Middle frontal gyrus (tissue), 1 donor: ENCODE measurements at regions not wholly inside any gene's neighbourhood (a gene's known extent, or its start where the extent isn't known, plus 50 kb on each side); places are given as distances from the start of the nearest gene placed in this dataset.
"Not testable (repeated sequence)": the region's sequence is repeated elsewhere in the genome, so short reads cannot be mapped to it uniquely, and the experiment has no call there.

Experiments
- DNase-seq: peaks from one replicate; pipeline ENCODE4 v3.0.0-alpha.2; 2015; ENCODE audit warnings: low spot score; ENCODE audit errors: extremely low spot score

- DNase-seq, result no peak
Measured at GRCh38 chr20:6662309-6662708, 105.2 kb upstream of the BMP2 start.

- no peak for DNase-seq
Measured at GRCh38 chr20:6660441-6660840, 107.0 kb upstream of the BMP2 start.

DNA sequence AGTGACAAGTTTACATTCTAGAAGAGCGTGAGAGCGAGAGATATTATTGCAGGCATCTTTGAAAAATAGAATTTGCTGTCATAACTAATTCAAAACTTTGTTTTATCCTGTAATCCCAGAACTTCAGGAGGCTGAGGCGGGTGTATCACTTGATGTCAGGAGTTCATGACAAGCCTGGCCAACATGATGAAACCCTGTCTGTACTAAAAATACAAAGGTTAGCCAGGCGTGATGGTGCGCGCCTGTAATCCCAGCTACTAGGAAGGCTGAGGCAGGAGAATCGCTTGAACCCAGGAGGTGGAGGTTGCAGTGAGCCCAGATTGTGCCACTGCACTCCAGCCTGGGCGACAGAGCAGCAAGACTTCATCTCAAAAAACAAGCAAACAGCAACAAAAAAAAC lies 108.6 kb upstream of the BMP2 start:
- DNase-seq, result not testable (repeated sequence)

DNA sequence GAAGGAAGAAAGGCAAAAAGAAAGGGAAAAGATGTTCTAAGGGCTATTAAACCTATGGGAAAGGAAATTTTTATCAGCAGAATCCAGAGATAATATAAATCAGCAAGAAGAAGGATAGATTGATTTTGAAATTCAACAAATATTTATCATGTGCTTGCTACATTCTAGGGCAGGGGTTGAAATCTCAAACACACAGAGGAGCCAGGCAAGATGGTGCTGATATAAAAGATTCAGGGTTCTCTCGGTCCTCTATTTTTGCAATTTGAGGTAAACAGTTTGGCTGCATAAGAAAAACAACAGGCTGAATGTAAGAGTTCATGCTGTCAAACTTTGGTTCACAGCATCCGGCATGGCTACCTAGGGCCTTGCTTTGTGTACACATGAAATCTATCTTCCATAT lies 109.6 kb upstream of the BMP2 start:
- DNase-seq, result no peak

DNA sequence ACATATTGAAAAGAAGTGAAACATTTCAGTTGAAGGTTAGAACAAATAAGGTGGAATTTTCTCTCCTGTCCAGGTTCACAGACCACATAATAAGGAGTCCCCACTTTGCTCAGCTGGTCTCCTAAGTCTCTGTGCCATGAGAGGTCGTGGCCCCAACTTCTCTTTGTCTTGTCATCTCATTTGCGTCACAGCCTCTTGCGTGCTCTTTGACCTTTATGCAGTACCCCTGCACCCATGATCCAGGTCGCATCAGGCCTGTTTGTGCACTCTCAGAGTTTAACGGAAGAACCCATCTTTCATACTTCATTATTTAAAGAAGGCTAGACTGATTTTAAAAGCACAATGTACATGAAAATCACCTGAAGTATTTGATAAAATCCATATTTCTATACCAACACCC lies 110.4 kb upstream of the BMP2 start:
- no peak for DNase-seq

DNA sequence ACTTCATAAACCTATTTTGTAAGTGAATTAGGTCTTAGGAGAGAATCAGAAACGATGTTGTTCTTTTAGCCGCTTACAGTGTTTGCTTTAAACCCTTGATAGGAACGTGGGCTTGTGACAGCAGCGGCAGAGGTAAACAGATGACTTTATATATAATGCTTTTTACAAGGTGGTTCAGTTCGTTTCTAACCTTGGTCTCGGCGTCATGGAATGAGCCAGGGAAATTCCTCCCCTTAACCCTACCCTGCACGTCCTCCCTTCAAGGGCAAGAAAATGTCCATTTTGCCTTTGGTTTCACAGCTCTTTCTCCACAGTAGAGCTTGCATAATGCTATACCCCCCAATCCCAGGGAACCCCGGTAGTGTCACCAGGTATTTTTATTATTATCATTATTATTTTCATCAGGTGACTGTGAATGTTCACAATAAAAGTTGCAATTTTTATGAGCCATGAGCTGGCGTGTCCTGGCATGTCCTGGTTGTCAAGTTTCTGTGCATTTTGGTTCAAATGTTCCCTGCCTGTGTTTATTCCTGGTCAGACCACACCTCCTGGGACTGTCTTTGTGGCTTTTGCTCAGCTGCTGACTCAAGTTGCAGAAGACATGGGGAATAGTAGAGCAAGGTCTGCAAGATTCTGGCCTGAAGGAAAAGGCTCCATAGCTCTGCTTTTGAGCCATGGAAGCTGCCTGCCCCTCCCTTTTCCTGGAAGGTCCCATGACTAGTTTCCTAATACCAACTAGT lies 112.8 kb upstream of the BMP2 start:
- DNase-seq, result no peak

- DNase-seq, result no peak
Measured at GRCh38 chr20:6651561-6651960, 115.9 kb upstream of the BMP2 start.

DNA sequence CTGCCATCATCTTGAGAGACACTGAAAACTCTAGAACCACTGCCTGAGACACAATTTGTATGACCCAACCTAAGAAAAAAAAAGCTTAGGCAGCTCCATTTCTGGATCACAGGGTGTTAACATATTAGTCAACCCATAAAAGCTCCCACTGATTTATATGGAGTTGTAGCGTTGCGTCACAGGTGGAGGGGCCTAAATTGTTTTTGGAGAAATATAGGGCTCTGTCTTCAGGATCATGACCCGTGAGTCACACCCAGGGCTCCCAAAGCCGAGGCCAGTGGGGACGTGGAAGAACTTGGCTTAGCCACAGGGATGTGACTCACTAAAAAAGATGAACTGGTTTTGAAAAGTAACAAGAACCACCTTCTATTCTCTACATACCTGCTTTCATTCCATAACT lies 116.5 kb upstream of the BMP2 start:
- no peak for DNase-seq

DNA sequence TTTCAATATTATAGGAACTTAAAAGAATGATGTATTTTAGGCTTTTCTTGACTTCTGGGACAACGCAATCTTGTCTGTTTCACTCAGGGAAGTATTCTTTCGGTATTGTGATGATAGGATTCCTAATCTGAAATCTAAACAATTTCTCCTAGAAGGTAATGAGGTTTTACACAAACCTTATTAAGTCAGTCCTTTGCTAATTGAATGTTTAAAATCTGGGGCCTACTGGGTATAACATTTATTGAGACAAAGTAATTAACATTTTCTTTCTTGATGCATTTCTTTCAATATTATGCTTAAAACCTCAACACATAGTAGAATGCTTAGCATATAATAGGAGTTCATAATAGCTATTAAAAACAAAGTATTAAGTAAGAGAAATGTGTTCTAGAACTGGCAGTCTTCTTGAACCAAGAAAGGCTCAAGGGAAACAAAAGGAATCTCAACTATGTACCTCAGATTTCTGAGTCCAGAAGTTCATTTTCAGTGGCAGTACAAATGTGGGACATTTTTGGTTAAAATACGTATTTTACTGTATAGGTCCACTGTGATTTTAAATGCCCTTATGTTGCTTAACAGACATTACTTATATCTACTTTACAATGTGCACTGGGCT lies 121.4 kb upstream of the BMP2 start:
- no peak for DNase-seq

DNA sequence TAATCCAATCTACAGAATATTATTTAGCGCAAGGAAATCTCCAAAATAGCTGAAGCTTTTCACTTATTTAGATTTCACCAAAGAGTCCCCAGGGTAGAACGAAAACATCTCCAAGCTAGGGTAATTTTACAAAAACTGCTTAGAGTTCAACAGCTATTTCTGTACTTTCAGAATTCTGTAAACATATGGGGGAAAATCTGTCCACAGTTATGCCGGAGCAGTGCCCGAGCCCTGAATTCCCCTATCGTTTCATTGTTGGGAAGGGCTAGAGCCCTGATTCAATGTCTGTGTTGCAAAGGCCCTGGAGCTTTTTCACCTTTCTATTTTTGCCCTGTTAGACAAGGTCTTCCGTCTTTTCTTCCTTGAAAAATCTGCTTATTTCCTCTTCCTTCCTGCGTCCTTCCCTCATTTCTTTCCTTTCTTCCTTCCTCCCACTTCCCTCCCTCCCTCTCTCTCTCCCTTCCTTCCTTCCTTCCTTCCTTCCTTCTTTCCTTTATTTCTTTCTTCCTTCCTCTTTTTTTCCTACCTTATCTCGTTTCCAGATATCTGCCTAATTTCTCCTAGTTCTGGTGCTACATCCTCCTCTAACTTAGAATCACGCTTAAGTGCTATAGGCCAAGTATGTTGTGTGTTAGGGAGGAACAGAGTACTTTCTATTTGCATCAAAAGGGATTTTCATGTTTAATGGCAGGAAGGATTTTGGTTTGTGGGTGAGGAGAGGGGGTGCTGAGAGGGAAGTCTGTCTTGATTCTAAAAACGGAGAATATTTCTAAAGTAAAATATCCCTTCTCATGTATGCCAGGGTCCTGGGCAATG lies 122.5 kb upstream of the BMP2 start:
- no peak for DNase-seq

- no peak for DNase-seq
Measured at GRCh38 chr20:6641012-6641411, 126.5 kb upstream of the BMP2 start.

- no peak for DNase-seq
Measured at GRCh38 chr20:6637160-6637579, 130.3 kb upstream of the BMP2 start.

- no peak for DNase-seq
Measured at GRCh38 chr20:6636209-6637159, 131.0 kb upstream of the BMP2 start.

DNA sequence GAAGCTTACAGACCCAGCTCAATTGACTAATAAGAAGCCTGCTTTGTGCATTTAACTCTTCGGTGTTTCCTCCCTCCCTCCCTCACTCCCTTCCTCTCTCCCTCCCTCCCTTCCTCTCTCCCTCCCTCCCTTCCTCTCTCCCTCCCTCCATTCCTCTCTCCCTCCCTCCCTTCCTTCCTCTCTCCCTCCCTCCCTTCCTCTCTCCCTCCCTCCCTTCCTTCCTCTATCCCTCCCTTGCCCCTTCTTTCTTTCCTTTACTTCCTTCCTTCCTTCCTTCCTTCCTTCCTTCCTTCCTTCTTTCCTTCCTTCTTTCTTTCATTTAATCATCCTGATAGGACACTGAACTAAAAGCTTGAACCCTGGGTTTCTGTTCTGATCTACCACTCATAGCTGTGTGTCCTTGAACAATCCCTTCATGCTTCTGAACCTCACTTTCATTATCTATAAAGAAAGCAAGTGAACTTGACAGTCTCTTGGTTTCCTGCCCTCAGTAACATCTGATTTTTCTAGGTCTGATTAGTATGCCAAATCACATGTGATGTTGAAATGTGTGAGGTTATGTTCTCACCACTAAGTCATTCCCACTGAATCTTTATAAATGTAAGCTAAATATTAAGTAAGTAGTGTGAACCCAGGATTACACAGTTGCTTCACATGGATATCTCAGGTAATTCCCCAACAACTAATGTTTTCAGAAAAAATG lies 132.3 kb upstream of the BMP2 start:
- no peak for DNase-seq

GRCh38 chr20:6632187-6632586 lies 135.3 kb upstream of the BMP2 start:
- no peak for DNase-seq

DNA sequence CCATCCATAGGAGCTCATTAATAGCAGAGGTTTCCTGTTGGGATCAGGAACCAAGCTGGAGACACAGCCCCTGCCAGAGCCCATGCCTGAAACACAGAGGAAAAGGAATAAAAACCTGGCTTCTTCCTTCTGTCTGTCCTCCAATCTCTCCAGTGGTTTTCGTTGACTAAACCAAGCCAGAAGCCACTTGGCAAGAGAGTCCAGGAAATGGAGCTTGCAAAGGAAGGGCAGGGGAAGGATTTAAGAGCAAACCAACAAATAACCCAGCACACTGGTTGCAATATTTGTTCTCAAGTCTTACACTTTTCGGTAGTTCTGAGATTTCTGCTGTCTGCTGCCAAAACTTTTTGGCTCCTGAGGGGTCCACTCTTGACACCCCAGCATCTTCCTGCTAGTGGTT lies 137.0 kb upstream of the BMP2 start:
- DNase-seq, result no peak

DNA sequence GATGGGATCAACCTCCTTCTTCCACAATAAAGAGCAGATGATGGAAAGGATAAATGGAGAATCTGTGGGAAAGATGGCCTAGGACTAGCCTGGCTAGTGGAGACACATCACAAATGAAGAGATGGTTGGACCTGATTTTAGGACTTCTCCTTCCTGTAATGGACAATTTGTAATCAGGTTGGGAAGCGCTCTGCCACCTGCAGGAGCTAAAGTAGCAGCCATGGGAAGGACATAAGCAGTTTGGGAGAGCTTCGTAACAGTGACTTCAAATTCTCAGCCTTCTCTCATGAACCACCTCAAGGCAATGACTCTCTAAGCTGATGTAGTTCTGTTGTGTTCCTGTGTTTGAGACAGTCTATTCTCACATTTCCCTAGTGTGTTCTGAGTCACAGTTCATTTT lies 137.9 kb upstream of the BMP2 start:
- no peak for DNase-seq

DNA sequence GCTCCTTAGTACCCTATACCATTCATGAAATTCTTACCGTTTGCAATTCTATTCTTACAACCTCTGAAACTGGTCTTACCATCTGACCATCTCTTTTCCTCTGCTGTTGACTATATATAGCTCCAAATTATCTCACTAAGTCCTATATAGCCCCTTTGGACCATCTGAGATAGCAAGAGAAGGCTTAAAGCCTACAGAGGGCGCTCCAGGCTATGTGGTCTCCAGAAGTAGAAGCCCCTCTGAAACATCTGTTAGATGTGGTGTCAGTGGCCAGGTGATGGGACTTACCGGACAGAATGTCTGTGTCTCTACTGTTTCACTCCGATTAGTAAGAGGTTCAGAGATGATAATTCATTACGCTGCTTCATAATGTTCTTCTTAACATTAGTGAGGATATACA lies 140.7 kb upstream of the BMP2 start:
- no peak for DNase-seq

DNA sequence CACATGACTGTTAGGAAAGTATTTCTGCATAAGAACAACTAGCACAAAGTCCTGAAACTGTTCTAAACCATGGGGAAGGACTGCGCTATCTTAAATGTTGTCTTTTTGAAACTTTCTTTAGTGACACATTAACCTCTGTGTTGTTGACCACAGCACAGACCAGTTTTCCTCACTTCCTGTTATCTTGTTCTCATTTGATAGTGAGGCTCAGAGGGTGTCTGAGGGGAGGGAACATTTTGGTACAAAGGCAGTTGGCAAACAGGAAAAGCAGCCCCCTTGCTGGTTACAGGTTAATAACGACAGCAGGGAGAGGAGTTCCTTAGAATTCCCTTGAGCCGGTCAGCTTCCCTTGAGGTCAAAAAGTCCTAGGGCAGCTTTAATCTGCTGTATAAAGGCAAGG lies 143.5 kb upstream of the BMP2 start:
- DNase-seq, result no peak

- no peak for DNase-seq
Measured at GRCh38 chr20:6622041-6622440, 145.4 kb upstream of the BMP2 start.

GRCh38 chr20:6618051-6618450 lies 149.4 kb upstream of the BMP2 start:
- no peak for DNase-seq
